ENCODE measurements at regions not wholly inside any gene's neighbourhood (a gene's known extent, or its start where the extent isn't known, plus 50 kb on each side); places are given as distances from the start of the nearest gene placed in this dataset.

DNA sequence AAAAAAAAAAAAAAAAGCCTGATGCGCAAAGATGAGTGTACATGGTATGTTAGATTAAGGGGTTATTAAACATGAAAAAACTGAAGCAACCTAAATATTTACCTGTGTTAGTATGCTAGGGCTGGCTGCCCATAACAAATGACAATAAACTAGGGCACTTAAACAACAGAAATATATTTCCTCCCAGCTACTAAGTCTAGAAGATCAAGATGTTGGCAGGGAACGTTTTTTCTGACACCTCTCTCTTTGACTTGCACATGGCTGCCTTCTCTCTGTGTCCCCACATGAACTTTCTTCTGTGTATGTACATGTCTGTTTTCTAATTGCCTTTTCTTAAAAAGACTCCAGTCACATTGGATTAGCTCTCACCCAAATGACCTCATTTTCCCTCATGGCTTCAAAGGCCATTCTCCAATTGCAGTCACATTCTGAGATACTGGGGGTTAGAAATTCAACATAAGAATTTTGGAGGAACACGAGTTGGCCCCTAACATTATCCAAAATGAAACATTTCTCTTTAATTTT is 694.5 kb downstream of the CDH9 start:
- TF ChIP-seq, protein P1, sequence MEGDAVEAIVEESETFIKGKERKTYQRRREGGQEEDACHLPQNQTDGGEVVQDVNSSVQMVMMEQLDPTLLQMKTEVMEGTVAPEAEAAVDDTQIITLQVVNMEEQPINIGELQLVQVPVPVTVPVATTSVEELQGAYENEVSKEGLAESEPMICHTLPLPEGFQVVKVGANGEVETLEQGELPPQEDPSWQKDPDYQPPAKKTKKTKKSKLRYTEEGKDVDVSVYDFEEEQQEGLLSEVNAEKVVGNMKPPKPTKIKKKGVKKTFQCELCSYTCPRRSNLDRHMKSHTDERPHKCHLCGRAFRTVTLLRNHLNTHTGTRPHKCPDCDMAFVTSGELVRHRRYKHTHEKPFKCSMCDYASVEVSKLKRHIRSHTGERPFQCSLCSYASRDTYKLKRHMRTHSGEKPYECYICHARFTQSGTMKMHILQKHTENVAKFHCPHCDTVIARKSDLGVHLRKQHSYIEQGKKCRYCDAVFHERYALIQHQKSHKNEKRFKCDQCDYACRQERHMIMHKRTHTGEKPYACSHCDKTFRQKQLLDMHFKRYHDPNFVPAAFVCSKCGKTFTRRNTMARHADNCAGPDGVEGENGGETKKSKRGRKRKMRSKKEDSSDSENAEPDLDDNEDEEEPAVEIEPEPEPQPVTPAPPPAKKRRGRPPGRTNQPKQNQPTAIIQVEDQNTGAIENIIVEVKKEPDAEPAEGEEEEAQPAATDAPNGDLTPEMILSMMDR (IDR thresholded peaks at IDR 0.05) = no peak
- TF ChIP-seq POLR2AphosphoS5 (IDR thresholded peaks at IDR 0.05; ENCODE audit: low read depth, low read length) (no peak), SIN3A (IDR thresholded peaks at IDR 0.05; ENCODE audit: borderline replicate concordance, insufficient read depth, low read depth, low read length) (no peak), TCF7L2 (IDR thresholded peaks at IDR 0.05; ENCODE audit: low read depth, low read length) (no peak)
